ENCODE measurements at regions not wholly inside any gene's neighbourhood (a gene's known extent, or its start where the extent isn't known, plus 50 kb on each side); places are given as distances from the start of the nearest gene placed in this dataset.

DNA sequence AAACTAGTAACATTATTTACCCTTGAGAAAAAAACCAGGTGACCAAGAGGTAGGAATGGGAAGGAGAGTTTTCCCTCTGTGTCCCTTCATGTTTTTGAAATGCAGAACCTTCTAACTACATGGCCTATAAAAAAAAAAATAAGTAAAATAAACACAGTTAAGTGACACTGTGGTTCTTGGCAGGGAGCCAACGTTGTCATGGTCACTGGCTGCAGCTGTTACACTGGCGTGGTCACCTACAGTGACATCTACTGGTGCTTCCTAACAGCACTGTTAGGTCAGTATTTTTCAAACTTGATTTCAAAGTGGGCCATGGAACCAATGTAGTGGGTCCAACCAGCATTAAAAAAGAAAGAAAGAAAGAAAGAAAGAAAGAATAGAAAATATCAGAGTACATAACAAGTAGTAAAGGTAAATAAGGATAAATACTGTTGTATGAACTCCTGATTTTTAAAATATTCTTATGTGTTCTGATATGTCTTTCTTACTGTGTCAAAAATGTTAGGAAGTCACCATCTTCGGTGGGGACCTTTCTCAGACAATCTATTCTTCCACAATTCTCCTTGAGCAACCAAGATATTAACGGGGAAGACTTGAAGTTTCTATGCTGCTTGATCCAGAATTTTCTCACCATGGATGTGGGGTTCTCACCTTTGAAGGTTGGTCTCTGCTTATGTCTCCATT lies 59.1 kb upstream of the PJA2 start (continued):
- TF ChIP-seq, protein P1, sequence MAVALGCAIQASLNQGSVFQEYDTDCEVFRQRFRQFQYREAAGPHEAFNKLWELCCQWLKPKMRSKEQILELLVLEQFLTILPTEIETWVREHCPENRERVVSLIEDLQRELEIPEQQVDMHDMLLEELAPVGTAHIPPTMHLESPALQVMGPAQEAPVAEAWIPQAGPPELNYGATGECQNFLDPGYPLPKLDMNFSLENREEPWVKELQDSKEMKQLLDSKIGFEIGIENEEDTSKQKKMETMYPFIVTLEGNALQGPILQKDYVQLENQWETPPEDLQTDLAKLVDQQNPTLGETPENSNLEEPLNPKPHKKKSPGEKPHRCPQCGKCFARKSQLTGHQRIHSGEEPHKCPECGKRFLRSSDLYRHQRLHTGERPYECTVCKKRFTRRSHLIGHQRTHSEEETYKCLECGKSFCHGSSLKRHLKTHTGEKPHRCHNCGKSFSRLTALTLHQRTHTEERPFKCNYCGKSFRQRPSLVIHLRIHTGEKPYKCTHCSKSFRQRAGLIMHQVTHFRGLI (tag by site-specific recombination; IDR thresholded peaks at IDR 0.05) = peak; percentile 62; the same call in 1 of the 2 replicates
- TF ChIP-seq, protein P2, sequence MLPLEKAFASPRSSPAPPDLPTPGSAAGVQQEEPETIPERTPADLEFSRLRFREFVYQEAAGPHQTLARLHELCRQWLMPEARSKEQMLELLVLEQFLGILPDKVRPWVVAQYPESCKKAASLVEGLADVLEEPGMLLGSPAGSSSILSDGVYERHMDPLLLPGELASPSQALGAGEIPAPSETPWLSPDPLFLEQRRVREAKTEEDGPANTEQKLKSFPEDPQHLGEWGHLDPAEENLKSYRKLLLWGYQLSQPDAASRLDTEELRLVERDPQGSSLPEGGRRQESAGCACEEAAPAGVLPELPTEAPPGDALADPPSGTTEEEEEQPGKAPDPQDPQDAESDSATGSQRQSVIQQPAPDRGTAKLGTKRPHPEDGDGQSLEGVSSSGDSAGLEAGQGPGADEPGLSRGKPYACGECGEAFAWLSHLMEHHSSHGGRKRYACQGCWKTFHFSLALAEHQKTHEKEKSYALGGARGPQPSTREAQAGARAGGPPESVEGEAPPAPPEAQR (tag by site-specific recombination; IDR thresholded peaks at IDR 0.05) = peak; percentile 73; the same call in 1 of the 2 replicates
- TF ChIP-seq HIC1 (tag by site-specific recombination; IDR thresholded peaks at IDR 0.05) = peak; percentile 24; the same call in 1 of the 2 replicates
- no peak for TF ChIP-seq ZNF433 (tag by site-specific recombination; IDR thresholded peaks at IDR 0.05; ENCODE audit: low read depth)
- TF ChIP-seq, protein P3, sequence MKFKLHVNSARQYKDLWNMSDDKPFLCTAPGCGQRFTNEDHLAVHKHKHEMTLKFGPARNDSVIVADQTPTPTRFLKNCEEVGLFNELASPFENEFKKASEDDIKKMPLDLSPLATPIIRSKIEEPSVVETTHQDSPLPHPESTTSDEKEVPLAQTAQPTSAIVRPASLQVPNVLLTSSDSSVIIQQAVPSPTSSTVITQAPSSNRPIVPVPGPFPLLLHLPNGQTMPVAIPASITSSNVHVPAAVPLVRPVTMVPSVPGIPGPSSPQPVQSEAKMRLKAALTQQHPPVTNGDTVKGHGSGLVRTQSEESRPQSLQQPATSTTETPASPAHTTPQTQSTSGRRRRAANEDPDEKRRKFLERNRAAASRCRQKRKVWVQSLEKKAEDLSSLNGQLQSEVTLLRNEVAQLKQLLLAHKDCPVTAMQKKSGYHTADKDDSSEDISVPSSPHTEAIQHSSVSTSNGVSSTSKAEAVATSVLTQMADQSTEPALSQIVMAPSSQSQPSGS (tag by site-specific recombination; IDR thresholded peaks at IDR 0.05; ENCODE audit: low read depth) = no peak
- TF ChIP-seq ZBTB44 (tag by site-specific recombination; IDR thresholded peaks at IDR 0.05) = peak; percentile 97
- TF ChIP-seq ZNF223 (tag by site-specific recombination; IDR thresholded peaks at IDR 0.05) = no peak
- TF ChIP-seq ZNF639 (tag by site-specific recombination; IDR thresholded peaks at IDR 0.05) = peak; percentile 77
- peak; percentile 73; the same call in 1 of the 2 replicates for TF ChIP-seq ZNF610 (tag by site-specific recombination; IDR thresholded peaks at IDR 0.05; ENCODE audit: borderline replicate concordance)
- peak; percentile 66 for TF ChIP-seq ZNF513 (tag by site-specific recombination; IDR thresholded peaks at IDR 0.05)
- TF ChIP-seq GLIS1 (tag by site-specific recombination; IDR thresholded peaks at IDR 0.05) = peak; percentile 22; the same call in 1 of the 2 replicates
- no peak for TF ChIP-seq ZNF335 (tag by site-specific recombination; conservative IDR thresholded peaks at IDR 0.05)
- TF ChIP-seq SETDB1 (IDR thresholded peaks at IDR 0.05; ENCODE audit: insufficient read length, low read length) = no peak
- TF ChIP-seq ZEB2 (tag by site-specific recombination; IDR thresholded peaks at IDR 0.05) = peak; percentile 76
- peak; percentile 79 for TF ChIP-seq ZNF580 (tag by site-specific recombination; IDR thresholded peaks at IDR 0.05)
- 0 out of 2 replicates have a peak, but pooled peaks have one; percentile 55 for TF ChIP-seq ZNF571 (tag by site-specific recombination; IDR thresholded peaks at IDR 0.05)
- TF ChIP-seq FEZF1 (tag by site-specific recombination; IDR thresholded peaks at IDR 0.05) = peak; percentile 63
- peak; percentile 75; the same call in 1 of the 2 replicates for TF ChIP-seq ZNF629 (tag by site-specific recombination; IDR thresholded peaks at IDR 0.05)
- TF ChIP-seq ZNF214 (tag by site-specific recombination; IDR thresholded peaks at IDR 0.05; ENCODE audit: borderline replicate concordance) = peak; percentile 90; the same call in 1 of the 2 replicates
- TF ChIP-seq ZNF549 (tag by site-specific recombination; IDR thresholded peaks at IDR 0.05) = peak; percentile 84
- peak; percentile 68; the same call in 1 of the 2 replicates for TF ChIP-seq MZF1 (tag by site-specific recombination; IDR thresholded peaks at IDR 0.05; ENCODE audit: borderline replicate concordance)
- TF ChIP-seq ZNF529 (tag by site-specific recombination; IDR thresholded peaks at IDR 0.05; ENCODE audit: insufficient replicate concordance) = peak; percentile 86
- TF ChIP-seq, protein P4, sequence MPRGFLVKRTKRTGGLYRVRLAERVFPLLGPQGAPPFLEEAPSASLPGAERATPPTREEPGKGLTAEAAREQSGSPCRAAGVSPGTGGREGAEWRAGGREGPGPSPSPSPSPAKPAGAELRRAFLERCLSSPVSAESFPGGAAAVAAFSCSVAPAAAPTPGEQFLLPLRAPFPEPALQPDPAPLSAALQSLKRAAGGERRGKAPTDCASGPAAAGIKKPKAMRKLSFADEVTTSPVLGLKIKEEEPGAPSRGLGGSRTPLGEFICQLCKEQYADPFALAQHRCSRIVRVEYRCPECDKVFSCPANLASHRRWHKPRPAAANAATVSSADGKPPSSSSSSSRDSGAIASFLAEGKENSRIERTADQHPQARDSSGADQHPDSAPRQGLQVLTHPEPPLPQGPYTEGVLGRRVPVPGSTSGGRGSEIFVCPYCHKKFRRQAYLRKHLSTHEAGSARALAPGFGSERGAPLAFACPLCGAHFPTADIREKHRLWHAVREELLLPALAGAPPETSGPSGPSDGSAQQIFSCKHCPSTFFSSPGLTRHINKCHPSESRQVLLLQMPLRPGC (tag by site-specific recombination; IDR thresholded peaks at IDR 0.05) = 0 out of 2 replicates have a peak, but pooled peaks have one; percentile 28
- 0 out of 2 replicates have a peak, but pooled peaks have one; percentile 46 for TF ChIP-seq ZNF112 (tag by site-specific recombination; IDR thresholded peaks at IDR 0.05)
